Natural killer cell (primary cell): ENCODE measurements at regions not wholly inside any gene's neighbourhood (a gene's known extent, or its start where the extent isn't known, plus 50 kb on each side); places are given as distances from the start of the nearest gene placed in this dataset.

Experiments used
- ATAC-seq, 3 donors: fragments of 150-1000 bp in 2 of 3; fragments of 200-7000 bp in 1 of 3; cut with Tn5 transposase; 1 replicate in 1 of 3; 2 replicates in 2 of 3; pipeline ENCODE4 v1.10.0; 2021; ENCODE audit warnings: mild to moderate bottlenecking in 2 of 3, moderate library complexity in 2 of 3
- DNase-seq, 2 donors: peaks; one replicate each; pipeline versions ENCODE4 v3.0.0 to v3.0.0-alpha.2; 2013 to 2021; ENCODE audit warnings: mixed read lengths in 1 of 2
- H3K27ac ChIP-seq: one replicate; pipeline ENCODE4 v1.5.1; 2013; ENCODE audit warnings: mild to moderate bottlenecking, low read length
- H3K27me3 ChIP-seq: one replicate; pipeline ENCODE4 v1.6.1; 2013; ENCODE audit warnings: low read length; ENCODE audit not compliant: control insufficient read depth, insufficient read depth
- H3K36me3 ChIP-seq: one replicate; pipeline ENCODE4 v1.6.1; 2013; ENCODE audit warnings: low read length; ENCODE audit not compliant: control insufficient read depth, insufficient read depth
- H3K4me1 ChIP-seq: one replicate; pipeline ENCODE4 v1.6.1; 2013; ENCODE audit warnings: low read length; ENCODE audit not compliant: control insufficient read depth, insufficient read depth
- H3K4me3 ChIP-seq: one replicate; pipeline ENCODE4 v1.5.1; 2013; ENCODE audit warnings: low read length
- H3K9me3 ChIP-seq: one replicate; pipeline ENCODE4 v1.6.1; 2013; ENCODE audit warnings: low read length; ENCODE audit not compliant: control insufficient read depth, insufficient read depth
- H3K27ac Mint-ChIP-seq, 2 donors: one replicate each; pipeline ENCODE4 v1.8.0; 2022; ENCODE audit warnings: mild to moderate bottlenecking in 2 of 2, mixed read lengths in 2 of 2, moderate library complexity in 1 of 2
- H3K27me3 Mint-ChIP-seq, 2 donors: one replicate each; pipeline ENCODE4 v1.8.0; 2022; ENCODE audit warnings: low read depth in 2 of 2, mixed read lengths in 2 of 2
- H3K36me3 Mint-ChIP-seq: one replicate; pipeline ENCODE4 v1.8.0; 2022; ENCODE audit warnings: mixed read lengths
- H3K4me1 Mint-ChIP-seq, 2 donors: one replicate each; pipeline ENCODE4 v1.8.0; 2022; ENCODE audit warnings: mixed read lengths in 2 of 2
- H3K4me3 Mint-ChIP-seq: one replicate; pipeline ENCODE4 v1.8.0; 2022; ENCODE audit warnings: mild to moderate bottlenecking, moderate library complexity, mixed read lengths
- H3K9me3 Mint-ChIP-seq, 2 donors: one replicate each; pipeline ENCODE4 v1.8.0; 2022; ENCODE audit warnings: mixed read lengths in 2 of 2
- WGBS: methylation state at CpG from one replicate; pipeline ENCODE4 v1.1.7; 2013; ENCODE audit warnings: missing lambda C conversion rate; ENCODE audit not compliant: insufficient coverage; 5-methylcytosine and 5-hydroxymethylcytosine counted together
- intact Hi-C: fragments of 100-400 bp; cut with micrococcal nuclease; formaldehyde crosslinking; loops from one replicate; pipeline ENCODE4 v1.14.2; 2022
- TF ChIP-seq, protein P1 (sequence below): fragments of 200-600 bp; IDR thresholded peaks from one replicate; pipeline ENCODE4 v1.8.0; 2022; ENCODE audit warnings: antibody characterized with exemption

DNA sequence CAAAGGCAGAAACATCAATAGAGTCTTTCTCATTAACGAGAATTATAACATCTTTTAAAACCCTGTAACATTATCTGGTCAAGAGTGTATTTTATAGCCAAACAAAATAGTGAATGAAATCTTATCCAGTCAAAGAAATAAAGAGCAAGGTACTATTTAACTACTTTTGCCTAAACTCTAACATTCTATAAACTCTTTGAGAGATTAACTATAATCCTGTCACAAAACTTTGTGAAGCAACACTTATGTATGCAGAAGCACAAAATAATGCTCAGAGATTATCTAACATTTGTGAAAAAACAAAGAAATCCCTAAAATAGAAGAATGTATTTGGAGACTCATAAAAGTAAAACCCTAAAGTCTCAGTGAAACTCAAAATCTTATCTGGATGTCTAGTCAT, 124.4 kb upstream of the LUZP2 start:
- intact Hi-C loops: no loop called here
- H3K27me3 Mint-ChIP-seq: peaks cover 0 to 2% of the 10 kb centered on the region in 2 donors
- no peaks in the 10 kb centered on the region for H3K36me3 Mint-ChIP-seq
- H3K9me3 ChIP-seq: no peaks in the 10 kb centered on the region
- peaks cover 0 to 2% of the 10 kb centered on the region in 2 donors for H3K9me3 Mint-ChIP-seq
- H3K4me3 ChIP-seq: no peak overlapping the region
- DNase-seq: no peak
- TF ChIP-seq, protein P1, sequence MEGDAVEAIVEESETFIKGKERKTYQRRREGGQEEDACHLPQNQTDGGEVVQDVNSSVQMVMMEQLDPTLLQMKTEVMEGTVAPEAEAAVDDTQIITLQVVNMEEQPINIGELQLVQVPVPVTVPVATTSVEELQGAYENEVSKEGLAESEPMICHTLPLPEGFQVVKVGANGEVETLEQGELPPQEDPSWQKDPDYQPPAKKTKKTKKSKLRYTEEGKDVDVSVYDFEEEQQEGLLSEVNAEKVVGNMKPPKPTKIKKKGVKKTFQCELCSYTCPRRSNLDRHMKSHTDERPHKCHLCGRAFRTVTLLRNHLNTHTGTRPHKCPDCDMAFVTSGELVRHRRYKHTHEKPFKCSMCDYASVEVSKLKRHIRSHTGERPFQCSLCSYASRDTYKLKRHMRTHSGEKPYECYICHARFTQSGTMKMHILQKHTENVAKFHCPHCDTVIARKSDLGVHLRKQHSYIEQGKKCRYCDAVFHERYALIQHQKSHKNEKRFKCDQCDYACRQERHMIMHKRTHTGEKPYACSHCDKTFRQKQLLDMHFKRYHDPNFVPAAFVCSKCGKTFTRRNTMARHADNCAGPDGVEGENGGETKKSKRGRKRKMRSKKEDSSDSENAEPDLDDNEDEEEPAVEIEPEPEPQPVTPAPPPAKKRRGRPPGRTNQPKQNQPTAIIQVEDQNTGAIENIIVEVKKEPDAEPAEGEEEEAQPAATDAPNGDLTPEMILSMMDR: no peak
- no peak overlapping the region for H3K27ac Mint-ChIP-seq
- no peak overlapping the region for H3K27ac ChIP-seq
- no peaks in the 10 kb centered on the region for H3K4me1 ChIP-seq
- no peaks in the 10 kb centered on the region for H3K36me3 ChIP-seq
- ATAC-seq: no peak
- no peaks in the 10 kb centered on the region for H3K27me3 ChIP-seq
- no peak overlapping the region for H3K4me3 Mint-ChIP-seq
- no CpG with 5 or more reads among the region's 1 CpG for whole genome bisulfite sequencing
- H3K4me1 Mint-ChIP-seq: no peaks in the 10 kb centered on the region

DNA sequence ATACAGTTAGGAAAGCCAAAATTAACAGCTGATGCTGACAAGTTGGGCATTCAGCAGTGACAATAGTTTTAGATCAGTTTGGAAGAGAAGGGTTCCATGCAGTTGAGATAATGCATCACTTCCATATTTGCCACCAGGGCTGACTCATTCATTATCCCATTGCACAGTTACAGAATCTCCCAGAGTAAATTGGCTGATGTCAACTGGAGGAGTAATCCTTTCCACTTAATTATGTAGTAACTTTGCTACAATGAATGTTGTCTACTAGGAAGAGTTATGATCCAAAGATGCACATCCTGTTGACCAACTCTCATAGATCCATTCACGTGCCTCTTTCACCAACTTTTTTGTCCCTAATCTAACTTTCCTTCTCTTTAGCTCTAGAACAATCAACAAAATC, 123.3 kb upstream of the LUZP2 start:
- intact Hi-C loops: no loop called here
- Histone ChIP-seq H3K4me3 (no peak overlapping the region), H3K9me3 (no peaks in the 10 kb centered on the region), H3K4me1 (no peaks in the 10 kb centered on the region), H3K27ac (no peak overlapping the region), H3K27me3 (no peaks in the 10 kb centered on the region), H3K36me3 (no peaks in the 10 kb centered on the region)
- H3K27ac Mint-ChIP-seq: no peak overlapping the region
- H3K36me3 Mint-ChIP-seq: no peaks in the 10 kb centered on the region
- no peak overlapping the region for H3K4me3 Mint-ChIP-seq
- ATAC-seq: no peak
- H3K27me3 Mint-ChIP-seq: peaks cover 0 to 2% of the 10 kb centered on the region in 2 donors
- 100% methylated on average over 1 of the region's 1 CpG for WGBS
- TF ChIP-seq, protein P1: no peak
- DNase-seq: no peak
- H3K9me3 Mint-ChIP-seq: peaks cover 0 to 2% of the 10 kb centered on the region in 2 donors
- no peaks in the 10 kb centered on the region for H3K4me1 Mint-ChIP-seq

DNA sequence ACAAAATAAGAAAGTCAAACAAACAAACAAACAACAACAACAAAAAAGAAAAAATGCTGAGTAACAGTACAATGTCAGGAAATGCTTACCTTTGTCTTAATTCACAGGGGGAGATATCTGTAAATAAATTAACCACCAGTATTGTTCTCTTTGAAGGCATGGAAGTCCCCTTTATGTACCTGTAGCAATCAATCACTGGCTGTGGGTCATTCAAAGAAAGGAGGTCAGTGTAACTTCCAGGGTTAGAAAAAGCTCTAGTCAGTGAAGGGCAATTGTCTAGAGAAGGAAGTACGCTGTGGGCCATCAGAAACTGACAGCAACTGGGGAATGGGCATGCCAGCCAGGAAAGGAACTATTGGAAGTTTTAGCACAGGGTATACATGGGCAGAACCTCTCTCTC, 121.5 kb upstream of the LUZP2 start:
- intact Hi-C loops: no loop called here
- Histone ChIP-seq H3K4me1 (no peaks in the 10 kb centered on the region), H3K27ac (no peak overlapping the region), H3K9me3 (no peaks in the 10 kb centered on the region), H3K27me3 (no peaks in the 10 kb centered on the region), H3K4me3 (no peak overlapping the region), H3K36me3 (no peaks in the 10 kb centered on the region)
- Mint-ChIP-seq H3K27me3 (no peaks in the 10 kb centered on the region), H3K9me3 (peaks cover 0 to 2% of the 10 kb centered on the region in 2 donors), H3K27ac (no peak overlapping the region), H3K4me3 (no peak overlapping the region), H3K36me3 (no peaks in the 10 kb centered on the region), H3K4me1 (no peaks in the 10 kb centered on the region)
- TF ChIP-seq, protein P1: no peak
- 91% methylated on average over 1 of the region's 1 CpG for WGBS
- DNase-seq (no peak), ATAC-seq (no peak)

DNA sequence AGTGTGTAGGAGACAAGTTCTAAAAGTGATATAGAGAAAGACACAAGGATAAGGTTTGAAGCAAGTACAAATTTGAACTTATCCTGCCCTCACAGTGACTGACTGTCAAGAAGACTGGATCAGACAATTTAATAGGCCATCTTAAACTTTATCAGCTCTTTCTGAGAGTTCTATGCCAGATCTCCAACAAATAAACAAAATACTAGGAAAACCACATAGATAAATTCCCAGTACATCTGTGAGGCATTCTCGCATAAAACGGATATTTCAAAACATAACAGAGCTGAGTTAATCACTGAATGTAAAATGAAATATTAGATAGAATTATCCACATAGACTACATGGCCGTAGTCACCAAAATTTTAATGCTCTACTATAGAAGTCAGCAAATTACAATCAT, 120.9 kb upstream of the LUZP2 start:
- no peak overlapping the region for H3K27ac Mint-ChIP-seq
- ATAC-seq (no peak), DNase-seq (no peak)
- Histone ChIP-seq H3K27ac (no peak overlapping the region), H3K4me3 (no peak overlapping the region), H3K36me3 (no peaks in the 10 kb centered on the region), H3K9me3 (no peaks in the 10 kb centered on the region), H3K27me3 (no peaks in the 10 kb centered on the region), H3K4me1 (no peaks in the 10 kb centered on the region)
- H3K27me3 Mint-ChIP-seq: no peaks in the 10 kb centered on the region
- intact Hi-C loops: no loop called here
- H3K4me1 Mint-ChIP-seq: no peaks in the 10 kb centered on the region
- WGBS: 100% methylated on average over 1 of the region's 3 CpGs
- H3K9me3 Mint-ChIP-seq: peaks cover 0 to 2% of the 10 kb centered on the region in 2 donors
- no peaks in the 10 kb centered on the region for H3K36me3 Mint-ChIP-seq
- H3K4me3 Mint-ChIP-seq: no peak overlapping the region
- TF ChIP-seq, protein P1: no peak
